ENCODE measurements at regions not wholly inside any gene's neighbourhood (a gene's known extent, or its start where the extent isn't known, plus 50 kb on each side); places are given as distances from the start of the nearest gene placed in this dataset.

DNA sequence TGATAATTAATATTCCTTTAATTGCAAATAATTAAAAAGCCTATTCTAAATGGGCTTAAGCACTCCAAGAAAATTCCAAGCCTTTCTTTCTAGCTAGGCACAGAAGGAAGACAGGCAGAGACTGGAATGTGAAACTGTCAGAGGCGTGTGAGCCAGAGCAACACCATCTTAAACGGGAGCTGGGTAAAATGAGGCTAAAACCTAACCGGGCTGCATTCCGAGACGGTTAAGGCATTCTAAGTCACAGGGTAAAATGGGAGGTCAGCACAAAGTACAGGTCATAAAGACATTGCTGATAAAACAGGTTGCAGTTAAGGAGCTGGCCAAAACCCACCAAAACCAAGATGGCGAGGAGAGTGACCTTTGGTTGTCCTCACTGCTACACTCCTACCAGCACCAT, 300.4 kb downstream of the SLITRK6 start:
- no peak for TF ChIP-seq POLR2A (IDR thresholded peaks at IDR 0.05; ENCODE audit: low read depth, low read length)
- TF ChIP-seq POLR2AphosphoS5 (IDR thresholded peaks at IDR 0.05; ENCODE audit: low read depth, low read length), result no peak
- TF ChIP-seq SPI1 (IDR thresholded peaks at IDR 0.05; ENCODE audit: low read depth, low read length), result no peak
- TF ChIP-seq TAF1 (IDR thresholded peaks at IDR 0.05; ENCODE audit: low read depth, low read length), result no peak
- TF ChIP-seq PAX5 (IDR thresholded peaks at IDR 0.05; ENCODE audit: insufficient read depth, low read length, severe bottlenecking), result no peak
- no peak for TF ChIP-seq POU2F2 (IDR thresholded peaks at IDR 0.05; ENCODE audit: low read depth, low read length)
- FAIRE-seq, result no peak
- no peak for DNase-seq (ENCODE audit: insufficient read length, low spot score)

DNA sequence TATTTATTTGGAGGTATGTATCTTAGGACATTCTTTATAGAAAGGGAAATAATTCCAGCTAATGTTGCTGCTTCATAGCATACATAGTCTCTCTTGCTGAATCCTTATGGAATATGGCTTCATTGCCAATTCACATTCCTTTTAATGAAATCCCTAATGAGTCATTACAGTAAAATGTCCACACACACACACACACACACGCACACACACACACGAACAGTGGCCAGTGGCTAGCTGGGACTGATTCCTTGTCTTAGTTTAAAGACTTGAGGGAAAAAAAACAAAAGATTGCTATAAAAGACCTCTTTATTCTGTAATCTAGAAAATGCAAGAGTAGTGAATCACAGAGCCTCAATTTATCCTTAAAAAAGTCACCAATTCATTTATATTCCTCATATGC, 301.6 kb downstream of the SLITRK6 start:
- TF ChIP-seq POU2F2 (IDR thresholded peaks at IDR 0.05; ENCODE audit: low read depth, low read length), result no peak
- no peak for TF ChIP-seq TAF1 (IDR thresholded peaks at IDR 0.05; ENCODE audit: low read depth, low read length)
- TF ChIP-seq POLR2AphosphoS5 (IDR thresholded peaks at IDR 0.05; ENCODE audit: low read depth, low read length), result no peak
- no peak for TF ChIP-seq POLR2A (IDR thresholded peaks at IDR 0.05; ENCODE audit: low read depth, low read length)
- no peak for TF ChIP-seq SPI1 (IDR thresholded peaks at IDR 0.05; ENCODE audit: low read depth, low read length)
- TF ChIP-seq PAX5 (IDR thresholded peaks at IDR 0.05; ENCODE audit: insufficient read depth, low read length, severe bottlenecking), result no peak
- DNase-seq (ENCODE audit: insufficient read length, low spot score) (no peak), FAIRE-seq (no peak)

DNA sequence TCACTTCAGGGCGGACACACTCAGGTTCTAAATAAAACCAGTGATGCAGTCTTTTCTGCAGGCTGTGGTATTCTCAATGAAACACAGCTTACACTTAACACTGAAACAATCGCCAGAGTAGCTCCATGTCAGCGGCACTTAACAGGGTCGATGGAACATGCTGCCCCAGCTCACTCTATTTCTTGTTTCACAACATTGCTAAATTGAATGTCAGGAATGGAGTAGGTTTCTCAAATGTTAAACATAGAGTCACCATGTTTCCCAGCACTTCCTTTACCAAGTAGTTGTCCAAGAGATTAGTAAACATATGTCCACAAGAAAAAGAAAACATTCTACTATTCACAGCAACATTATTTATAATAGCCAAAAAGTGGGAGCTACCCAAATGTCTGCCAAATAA, 306.9 kb downstream of the SLITRK6 start:
- TF ChIP-seq SPI1 (IDR thresholded peaks at IDR 0.05; ENCODE audit: low read depth, low read length), result no peak
- no peak for TF ChIP-seq TAF1 (IDR thresholded peaks at IDR 0.05; ENCODE audit: low read depth, low read length)
- DNase-seq (ENCODE audit: insufficient read length, low spot score) (no peak), FAIRE-seq (no peak)

DNA sequence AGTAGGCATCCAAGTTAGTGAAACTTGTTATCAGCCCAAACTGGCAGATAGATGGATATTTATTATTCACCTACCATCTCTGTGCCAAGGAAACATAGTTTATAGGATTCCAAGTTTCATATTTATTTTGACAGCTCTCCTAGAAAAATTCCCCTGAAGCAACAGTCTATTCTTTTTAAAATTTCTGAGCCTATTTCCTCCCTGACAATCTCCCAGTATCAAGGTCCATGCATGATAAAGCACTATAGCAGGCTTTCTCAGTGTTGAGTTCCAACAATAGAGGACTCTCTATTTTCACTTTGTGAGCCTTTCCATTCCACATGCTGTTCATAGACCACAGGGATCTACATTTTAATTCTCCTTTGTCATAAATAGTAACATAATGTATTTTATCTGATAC, 312.6 kb downstream of the SLITRK6 start:
- TF ChIP-seq TAF1 (IDR thresholded peaks at IDR 0.05; ENCODE audit: low read depth, low read length) (no peak), POLR2AphosphoS5 (IDR thresholded peaks at IDR 0.05; ENCODE audit: low read depth, low read length) (no peak), SPI1 (IDR thresholded peaks at IDR 0.05; ENCODE audit: low read depth, low read length) (no peak), POLR2A (IDR thresholded peaks at IDR 0.05; ENCODE audit: low read depth, low read length) (no peak), PAX5 (IDR thresholded peaks at IDR 0.05; ENCODE audit: insufficient read depth, low read length, severe bottlenecking) (no peak), POU2F2 (IDR thresholded peaks at IDR 0.05; ENCODE audit: low read depth, low read length) (no peak)
- DNase-seq (ENCODE audit: insufficient read length, low spot score) (no peak), FAIRE-seq (no peak)

DNA sequence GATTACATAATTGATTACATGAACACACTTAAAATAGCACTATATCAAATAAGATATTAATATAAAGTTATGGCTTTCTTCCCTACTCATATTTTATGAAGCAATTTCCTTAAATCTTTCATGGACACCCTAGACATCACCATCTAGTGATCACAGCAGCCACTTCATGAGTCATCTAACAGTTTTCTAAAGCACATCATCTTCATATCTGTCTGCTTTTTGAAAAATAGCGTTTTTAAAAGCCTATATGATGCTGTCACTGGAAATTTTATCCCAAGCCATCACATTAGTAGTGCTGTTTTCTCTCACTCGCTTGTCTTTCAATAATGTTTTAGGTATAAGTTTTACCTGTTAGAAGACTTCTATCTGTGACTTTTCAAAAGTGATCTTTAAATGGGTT, 326.1 kb downstream of the SLITRK6 start:
- TF ChIP-seq PAX5 (IDR thresholded peaks at IDR 0.05; ENCODE audit: insufficient read depth, low read length, severe bottlenecking), result no peak
- no peak for TF ChIP-seq POLR2A (IDR thresholded peaks at IDR 0.05; ENCODE audit: low read depth, low read length)
- TF ChIP-seq TAF1 (IDR thresholded peaks at IDR 0.05; ENCODE audit: low read depth, low read length), result no peak
- no peak for TF ChIP-seq SPI1 (IDR thresholded peaks at IDR 0.05; ENCODE audit: low read depth, low read length)
- no peak for TF ChIP-seq POU2F2 (IDR thresholded peaks at IDR 0.05; ENCODE audit: low read depth, low read length)
- TF ChIP-seq POLR2AphosphoS5 (IDR thresholded peaks at IDR 0.05; ENCODE audit: low read depth, low read length), result no peak
- FAIRE-seq, result no peak

DNA sequence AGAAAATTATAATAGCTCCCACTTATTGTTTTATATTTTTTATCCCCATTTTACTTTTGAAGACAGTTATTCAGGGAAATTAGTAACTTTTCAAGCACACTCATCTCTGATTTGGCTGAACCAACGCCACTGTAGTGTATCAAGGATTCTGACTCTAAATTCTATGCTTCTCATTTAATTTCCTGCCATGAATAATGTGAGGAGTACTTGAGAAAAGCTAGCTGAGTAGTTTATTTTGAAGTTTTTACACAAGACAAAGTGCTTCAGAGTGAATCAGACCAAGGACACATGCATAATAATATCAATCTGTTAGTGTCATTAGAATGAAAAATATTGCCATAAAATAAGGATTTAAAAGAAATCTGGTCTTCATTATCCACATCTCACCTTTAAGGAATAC, 329.9 kb downstream of the SLITRK6 start:
- DNase-seq (ENCODE audit: insufficient read length, low spot score) (no peak), FAIRE-seq (no peak)
- TF ChIP-seq SPI1 (IDR thresholded peaks at IDR 0.05; ENCODE audit: low read depth, low read length) (no peak), POLR2A (IDR thresholded peaks at IDR 0.05; ENCODE audit: low read depth, low read length) (no peak), PAX5 (IDR thresholded peaks at IDR 0.05; ENCODE audit: insufficient read depth, low read length, severe bottlenecking) (no peak), POU2F2 (IDR thresholded peaks at IDR 0.05; ENCODE audit: low read depth, low read length) (no peak), POLR2AphosphoS5 (IDR thresholded peaks at IDR 0.05; ENCODE audit: low read depth, low read length) (no peak), TAF1 (IDR thresholded peaks at IDR 0.05; ENCODE audit: low read depth, low read length) (no peak)

More for the DNA sequence above, 326.1 kb downstream of the SLITRK6 start:
- no peak for DNase-seq (ENCODE audit: insufficient read length, low spot score)

DNA sequence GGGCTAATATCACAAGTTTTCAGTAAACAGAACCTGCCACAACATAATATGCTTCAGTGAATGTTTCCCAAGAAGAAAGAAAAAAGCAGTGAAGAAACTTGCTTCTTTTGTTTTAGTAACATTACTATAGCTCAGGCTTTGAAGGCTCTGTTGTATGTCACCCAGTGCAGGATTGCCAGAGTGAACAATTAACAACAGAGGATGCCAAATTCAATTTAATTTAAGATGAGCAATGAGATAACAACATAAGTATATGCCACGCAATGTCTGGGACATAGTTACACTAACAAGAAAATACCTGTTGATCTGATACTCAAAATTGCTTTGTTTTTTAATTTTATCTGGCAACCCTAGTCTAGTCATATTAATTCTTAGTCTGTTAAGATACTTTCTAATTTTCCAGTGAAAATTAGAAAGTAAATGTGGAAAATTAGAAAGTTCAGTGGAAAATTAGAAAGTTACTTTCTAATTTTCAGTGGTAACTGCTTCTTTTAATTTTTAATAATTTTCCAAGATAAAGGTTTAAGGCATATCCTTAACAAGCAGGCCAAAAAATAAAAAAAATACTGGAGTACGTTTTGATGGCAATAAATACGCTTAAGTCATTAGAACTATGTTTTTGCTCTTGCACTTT, 336.3 kb downstream of the SLITRK6 start:
- TF ChIP-seq POLR2AphosphoS5 (IDR thresholded peaks at IDR 0.05; ENCODE audit: low read depth, low read length) (no peak), PAX5 (IDR thresholded peaks at IDR 0.05; ENCODE audit: insufficient read depth, low read length, severe bottlenecking) (no peak), TAF1 (IDR thresholded peaks at IDR 0.05; ENCODE audit: low read depth, low read length) (no peak), POLR2A (IDR thresholded peaks at IDR 0.05; ENCODE audit: low read depth, low read length) (no peak), SPI1 (IDR thresholded peaks at IDR 0.05; ENCODE audit: low read depth, low read length) (no peak), POU2F2 (IDR thresholded peaks at IDR 0.05; ENCODE audit: low read depth, low read length) (no peak)
- no peak for DNase-seq (ENCODE audit: insufficient read length, low spot score)
- FAIRE-seq, result no peak

DNA sequence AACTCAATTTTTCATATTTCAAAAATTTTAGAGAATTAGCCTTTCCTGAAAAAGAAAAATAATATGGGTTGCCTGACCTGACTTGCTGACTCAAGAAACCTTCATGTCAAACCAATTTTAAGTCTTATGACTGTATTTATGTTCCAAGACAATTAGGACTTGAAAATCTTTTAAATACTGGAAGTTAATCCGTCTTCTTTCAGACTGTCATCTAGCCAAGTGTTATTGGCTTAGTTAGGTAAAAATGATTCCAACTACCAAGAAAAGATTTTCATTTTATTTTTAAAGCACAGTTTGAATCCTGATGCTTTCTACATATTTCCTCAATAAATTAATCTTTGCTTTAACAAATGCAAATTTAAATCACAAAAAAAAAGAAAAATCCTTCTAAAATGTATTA, 337.6 kb downstream of the SLITRK6 start:
- no peak for DNase-seq (ENCODE audit: insufficient read length, low spot score)
- no peak for TF ChIP-seq POLR2AphosphoS5 (IDR thresholded peaks at IDR 0.05; ENCODE audit: low read depth, low read length)
- FAIRE-seq, result no peak

DNA sequence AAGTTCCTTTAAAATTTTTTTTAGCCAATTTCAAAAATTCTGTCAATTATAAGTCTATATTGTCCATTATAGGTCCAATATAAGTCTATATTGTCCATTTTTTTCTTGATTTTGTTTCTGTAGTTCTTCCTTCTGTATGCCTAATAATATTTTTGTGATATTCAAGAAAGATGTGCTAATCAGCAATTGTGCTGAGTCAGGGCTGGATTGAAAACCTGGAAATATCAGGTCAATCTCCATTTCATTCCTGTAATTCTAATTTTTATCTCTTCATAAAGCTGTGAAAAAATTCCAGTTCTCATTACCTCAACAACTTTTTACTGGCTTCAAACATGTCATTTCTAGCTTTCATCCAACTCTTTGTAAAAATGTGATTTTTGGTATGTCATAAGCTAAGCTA, 353.7 kb downstream of the SLITRK6 start:
- TF ChIP-seq PAX5 (IDR thresholded peaks at IDR 0.05; ENCODE audit: insufficient read depth, low read length, severe bottlenecking), result no peak
- no peak for TF ChIP-seq TAF1 (IDR thresholded peaks at IDR 0.05; ENCODE audit: low read depth, low read length)
- no peak for TF ChIP-seq POLR2A (IDR thresholded peaks at IDR 0.05; ENCODE audit: low read depth, low read length)
- no peak for TF ChIP-seq POU2F2 (IDR thresholded peaks at IDR 0.05; ENCODE audit: low read depth, low read length)
- TF ChIP-seq SPI1 (IDR thresholded peaks at IDR 0.05; ENCODE audit: low read depth, low read length), result no peak
- no peak for TF ChIP-seq POLR2AphosphoS5 (IDR thresholded peaks at IDR 0.05; ENCODE audit: low read depth, low read length)
- DNase-seq (ENCODE audit: insufficient read length, low spot score) (no peak), FAIRE-seq (no peak)

DNA sequence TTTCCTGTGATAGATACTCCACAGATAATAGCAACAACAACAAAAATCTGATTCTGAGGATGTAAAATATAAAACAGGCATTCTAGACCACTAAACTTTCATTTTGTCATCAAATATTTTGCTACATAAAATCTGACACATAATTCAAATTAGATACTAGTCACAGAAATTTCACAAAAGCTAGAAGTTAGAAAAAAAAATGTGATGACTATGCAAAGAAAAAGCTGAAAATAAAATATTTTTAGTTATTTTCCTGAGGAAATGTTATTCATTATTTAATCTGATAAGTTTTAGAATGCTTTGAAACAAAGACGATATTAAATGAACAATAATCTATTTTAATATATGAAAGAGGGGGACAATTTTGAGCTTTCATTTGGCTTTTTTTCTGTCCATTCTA, 357.2 kb downstream of the SLITRK6 start:
- DNase-seq (ENCODE audit: insufficient read length, low spot score) (no peak), FAIRE-seq (no peak)
- TF ChIP-seq POLR2A (IDR thresholded peaks at IDR 0.05; ENCODE audit: low read depth, low read length) (no peak), POLR2AphosphoS5 (IDR thresholded peaks at IDR 0.05; ENCODE audit: low read depth, low read length) (no peak)

Measured in GM12891 (cell line).